HCT116 (cell line): ENCODE measurements at regions not wholly inside any gene's neighbourhood (a gene's known extent, or its start where the extent isn't known, plus 50 kb on each side); places are given as distances from the start of the nearest gene placed in this dataset.

Source experiments
- ATAC-seq: fragments of 200-7000 bp; cut with Tn5 transposase; 2 replicates; pipeline ENCODE4 v1.9.1; 2020; ENCODE audit warnings: mild to moderate bottlenecking, moderate library complexity
- BruUV-seq: library from RNA; stranded (reverse); fragments of 400-500 nt; replicated peaks from 2 replicates; lab custom pipeline; 2021; lab: Mats Ljungman, UMichigan
- CTCF ChIA-PET: fragments of 300-600 bp; sonication (Branson Sonifier 250); formaldehyde crosslinking; loops from one replicate; lab custom pipeline; 2021; ENCODE audit warnings: antibody characterized with exemption; lab: Charles Lee
- POLR2A ChIA-PET: fragments of 300-600, 350-600 bp; sonication (Branson Sonifier 250); formaldehyde crosslinking; loops from one replicate; lab custom pipeline; 2021; ENCODE audit warnings: antibody characterized with exemption; lab: Charles Lee
- RAD21 ChIA-PET, 2 experiments: fragments of 300-600 bp; sonication (Branson Sonifier 250); formaldehyde crosslinking; loops; one replicate each; lab custom pipeline; 2023; ENCODE audit warnings: low total read pairs in 2 of 2; ENCODE audit not compliant: uncharacterized antibody in 2 of 2, unreplicated experiment in 2 of 2, low non-redundant PET in 1 of 2; lab: Charles Lee
- DNase-seq: peaks from one replicate; pipeline ENCODE4 v3.0.0-alpha.2; 2010; ENCODE audit warnings: low read depth, low spot score
- H2AFZ ChIP-seq: fragments of 200-600 bp; shearing (Covaris generic), sonication (generic); 2 replicates; pipeline ENCODE4 v1.6.1; 2017; ENCODE audit warnings: low read depth, mixed run types, mixed read lengths, antibody characterized with exemption, low read length; ENCODE audit not compliant: poor library complexity, severe bottlenecking
- H3K27ac ChIP-seq: 2 replicates; pipeline ENCODE4 v1.5.1; 2012; ENCODE audit warnings: low read depth, low read length
- H3K27me3 ChIP-seq: fragments of 200-600 bp; sonication (generic); 2 replicates; pipeline ENCODE4 v1.6.1; 2016; ENCODE audit warnings: mixed run types, low read length, mixed read lengths; ENCODE audit not compliant: insufficient read depth
- H3K36me3 ChIP-seq, 2 experiments: fragments of 200-500 bp in 1 of 2; fragments of 200-600 bp in 1 of 2; sonication (Bioruptor generic) in 1 of 2; sonication (generic) in 1 of 2; 2 replicates each; pipeline versions ENCODE4 v1.5.1 to v1.6.1; 2014 to 2016; ENCODE audit warnings: low read length in 2 of 2, inconsistent platforms in 1 of 2, mixed read lengths in 1 of 2, mixed run types in 1 of 2; ENCODE audit not compliant: insufficient read depth in 2 of 2, control insufficient read depth in 1 of 2
- H3K4me1 ChIP-seq, 2 experiments: fragments of 200-600 bp in 1 of 2; sonication (generic) in 1 of 2; 2 replicates each; pipeline versions ENCODE4 v1.5.1 to v1.6.1; 2012 to 2017; ENCODE audit warnings: low read length in 2 of 2, inconsistent platforms in 1 of 2, mild to moderate bottlenecking in 1 of 2, mixed read lengths in 1 of 2, mixed run types in 1 of 2, moderate library complexity in 1 of 2; ENCODE audit not compliant: insufficient read depth in 2 of 2, control insufficient read depth in 1 of 2
- H3K4me2 ChIP-seq: fragments of 200-600 bp; sonication (generic); 2 replicates; pipeline ENCODE4 v1.6.1; 2017; ENCODE audit warnings: mixed run types, low read length, mixed read lengths
- H3K4me3 ChIP-seq, 2 experiments: fragments of 200-600 bp in 1 of 2; sonication (generic) in 1 of 2; replicated peaks in 1 of 2; 2 replicates each; pipeline ENCODE4 v1.5.1; 2011 to 2016; ENCODE audit warnings: low read length in 2 of 2, control low read depth in 1 of 2, low read depth in 1 of 2, mild to moderate bottlenecking in 1 of 2, mixed read lengths in 1 of 2, mixed run types in 1 of 2
- H3K79me2 ChIP-seq: fragments of 200-600 bp; sonication (generic); 2 replicates; pipeline ENCODE4 v1.6.1; 2017; ENCODE audit warnings: mild to moderate bottlenecking, mixed run types, low read length, moderate library complexity, mixed read lengths; ENCODE audit not compliant: insufficient read depth
- H3K9ac ChIP-seq: fragments of 200-600 bp; sonication (generic); 2 replicates; pipeline ENCODE4 v1.6.1; 2016; ENCODE audit warnings: low read length, mixed read lengths
- H3K9me2 ChIP-seq: fragments of 200-600 bp; sonication (generic), shearing (Covaris generic); 2 replicates; pipeline ENCODE4 v1.6.1; 2017; ENCODE audit warnings: mixed run types, mild to moderate bottlenecking, moderate library complexity; ENCODE audit not compliant: insufficient read depth
- H3K9me3 ChIP-seq, 2 experiments: fragments of 200-500 bp in 1 of 2; fragments of 200-600 bp in 1 of 2; sonication (Bioruptor generic) in 1 of 2; sonication (generic) in 1 of 2; 2 replicates each; pipeline ENCODE4 v1.6.1; 2014 to 2017; ENCODE audit warnings: low read length in 2 of 2, mixed read lengths in 2 of 2, inconsistent platforms in 1 of 2, low read depth in 1 of 2, mild to moderate bottlenecking in 1 of 2, mixed run types in 1 of 2, moderate library complexity in 1 of 2; ENCODE audit not compliant: control insufficient read depth in 1 of 2, insufficient read depth in 1 of 2
- H4K20me1 ChIP-seq: fragments of 200-600 bp; sonication (generic), shearing (Covaris generic); 2 replicates; pipeline ENCODE4 v1.6.1; 2017; ENCODE audit warnings: mixed run types, mild to moderate bottlenecking, moderate library complexity; ENCODE audit not compliant: insufficient read depth
- CBX3 ChIP-seq: IDR thresholded peaks from 2 replicates; pipeline ENCODE4 v1.6.1; 2012; ENCODE audit warnings: low read depth
- CEBPB ChIP-seq: IDR thresholded peaks from 2 replicates; pipeline ENCODE4 v1.6.1; 2012; ENCODE audit warnings: low read depth
- ELF1 ChIP-seq: IDR thresholded peaks from 2 replicates; pipeline ENCODE4 v1.6.1; 2012; ENCODE audit warnings: low read depth, borderline replicate concordance
- EZH2phosphoT487 ChIP-seq: fragments of 200-600 bp; IDR thresholded peaks from 2 replicates; pipeline ENCODE4 v1.6.1; 2018; ENCODE audit warnings: antibody characterized with exemption, borderline replicate concordance
- FOSL1 ChIP-seq: IDR thresholded peaks from 2 replicates; pipeline ENCODE4 v1.6.1; 2012; ENCODE audit warnings: low read depth
- RAD21 ChIP-seq: IDR thresholded peaks from 2 replicates; pipeline ENCODE4 v1.6.1; 2012; ENCODE audit warnings: low read depth, mild to moderate bottlenecking
- SP1 ChIP-seq: IDR thresholded peaks from 2 replicates; pipeline ENCODE4 v1.6.1; 2012; ENCODE audit warnings: low read depth
- TCF7L2 ChIP-seq: IDR thresholded peaks from 2 replicates; pipeline ENCODE4 v1.7.0; 2011; ENCODE audit warnings: borderline replicate concordance, inconsistent platforms; ENCODE audit not compliant: insufficient read depth, insufficient read length; ENCODE audit errors: extremely low read depth
- intact Hi-C: fragments of 100-400 bp; cut with micrococcal nuclease; formaldehyde crosslinking; loops from 2 replicates; pipeline ENCODE4 v1.10.0; 2022
- TF ChIP-seq, protein P1 (sequence below): IDR thresholded peaks from 2 replicates; pipeline ENCODE4 v1.6.1; 2012
- TF ChIP-seq, protein P2 (sequence below): IDR thresholded peaks from 2 replicates; pipeline ENCODE4 v1.6.1; 2012; ENCODE audit warnings: low read depth
- TF ChIP-seq, protein P3 (sequence below): IDR thresholded peaks from 2 replicates; pipeline ENCODE4 v1.6.1; 2012
- TF ChIP-seq, protein P4 (sequence below), 3 experiments: fragments of 200-600 bp in 1 of 3; sonication (generic) in 1 of 3; IDR thresholded peaks in 2 of 3; conservative IDR thresholded peaks in 1 of 3; 2 replicates each; pipeline ENCODE4 v1.5.1; 2012 to 2017; ENCODE audit warnings: low read depth in 2 of 3, low read length in 2 of 3, antibody characterized with exemption in 1 of 3, borderline replicate concordance in 1 of 3, control low read depth in 1 of 3, mild to moderate bottlenecking in 1 of 3, mixed read lengths in 1 of 3, mixed run types in 1 of 3, moderate library complexity in 1 of 3; ENCODE audit not compliant: insufficient read depth in 1 of 3
- TF ChIP-seq, protein P5 (sequence below): IDR thresholded peaks from 2 replicates; pipeline ENCODE4 v1.6.1; 2011; ENCODE audit warnings: mild to moderate bottlenecking, low read length, moderate library complexity; ENCODE audit not compliant: insufficient replicate concordance; ENCODE audit errors: extremely low read depth

DNA sequence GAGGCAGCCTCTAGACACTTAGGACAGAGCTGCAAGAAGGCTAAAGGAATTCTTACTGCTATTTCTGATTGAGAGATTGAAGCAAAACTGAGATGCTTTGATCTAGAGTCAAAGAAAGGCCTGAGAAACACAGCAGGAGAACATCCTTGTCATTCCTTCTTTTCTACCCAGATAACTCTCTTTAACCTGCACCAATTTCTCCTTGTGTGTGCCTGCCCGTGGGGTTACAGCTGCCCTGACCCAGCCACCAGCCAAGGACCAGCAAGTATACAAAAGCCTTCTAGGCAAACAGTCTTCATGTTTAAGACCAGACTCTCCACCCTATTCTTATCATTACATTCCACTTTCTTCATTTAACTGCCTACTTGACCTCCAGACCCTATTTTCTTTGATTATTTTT lies 81.7 kb upstream of the PRB2 start:
- POLR2A ChIA-PET = no interaction called here
- CTCF ChIA-PET = no interaction called here
- peaks cover 34% of the 10 kb centered on the region; the same call in 1 of the 2 replicates for H3K27me3 ChIP-seq
- no peaks in the 10 kb centered on the region for H3K9me2 ChIP-seq
- no peaks in the 10 kb centered on the region for H3K79me2 ChIP-seq
- H3K9ac ChIP-seq = no peak overlapping the region
- no peaks in the 10 kb centered on the region for H4K20me1 ChIP-seq
- TF ChIP-seq RAD21 (no peak), SP1 (no peak), FOSL1 (no peak), ELF1 (no peak), CEBPB (no peak), CBX3 (no peak), EZH2phosphoT487 (no peak), TCF7L2 (no peak)
- TF ChIP-seq, protein P1, sequence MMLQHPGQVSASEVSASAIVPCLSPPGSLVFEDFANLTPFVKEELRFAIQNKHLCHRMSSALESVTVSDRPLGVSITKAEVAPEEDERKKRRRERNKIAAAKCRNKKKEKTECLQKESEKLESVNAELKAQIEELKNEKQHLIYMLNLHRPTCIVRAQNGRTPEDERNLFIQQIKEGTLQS = no peak
- TF ChIP-seq, protein P2, sequence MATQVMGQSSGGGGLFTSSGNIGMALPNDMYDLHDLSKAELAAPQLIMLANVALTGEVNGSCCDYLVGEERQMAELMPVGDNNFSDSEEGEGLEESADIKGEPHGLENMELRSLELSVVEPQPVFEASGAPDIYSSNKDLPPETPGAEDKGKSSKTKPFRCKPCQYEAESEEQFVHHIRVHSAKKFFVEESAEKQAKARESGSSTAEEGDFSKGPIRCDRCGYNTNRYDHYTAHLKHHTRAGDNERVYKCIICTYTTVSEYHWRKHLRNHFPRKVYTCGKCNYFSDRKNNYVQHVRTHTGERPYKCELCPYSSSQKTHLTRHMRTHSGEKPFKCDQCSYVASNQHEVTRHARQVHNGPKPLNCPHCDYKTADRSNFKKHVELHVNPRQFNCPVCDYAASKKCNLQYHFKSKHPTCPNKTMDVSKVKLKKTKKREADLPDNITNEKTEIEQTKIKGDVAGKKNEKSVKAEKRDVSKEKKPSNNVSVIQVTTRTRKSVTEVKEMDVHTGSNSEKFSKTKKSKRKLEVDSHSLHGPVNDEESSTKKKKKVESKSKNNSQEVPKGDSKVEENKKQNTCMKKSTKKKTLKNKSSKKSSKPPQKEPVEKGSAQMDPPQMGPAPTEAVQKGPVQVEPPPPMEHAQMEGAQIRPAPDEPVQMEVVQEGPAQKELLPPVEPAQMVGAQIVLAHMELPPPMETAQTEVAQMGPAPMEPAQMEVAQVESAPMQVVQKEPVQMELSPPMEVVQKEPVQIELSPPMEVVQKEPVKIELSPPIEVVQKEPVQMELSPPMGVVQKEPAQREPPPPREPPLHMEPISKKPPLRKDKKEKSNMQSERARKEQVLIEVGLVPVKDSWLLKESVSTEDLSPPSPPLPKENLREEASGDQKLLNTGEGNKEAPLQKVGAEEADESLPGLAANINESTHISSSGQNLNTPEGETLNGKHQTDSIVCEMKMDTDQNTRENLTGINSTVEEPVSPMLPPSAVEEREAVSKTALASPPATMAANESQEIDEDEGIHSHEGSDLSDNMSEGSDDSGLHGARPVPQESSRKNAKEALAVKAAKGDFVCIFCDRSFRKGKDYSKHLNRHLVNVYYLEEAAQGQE = no peak
- TF ChIP-seq, protein P3, sequence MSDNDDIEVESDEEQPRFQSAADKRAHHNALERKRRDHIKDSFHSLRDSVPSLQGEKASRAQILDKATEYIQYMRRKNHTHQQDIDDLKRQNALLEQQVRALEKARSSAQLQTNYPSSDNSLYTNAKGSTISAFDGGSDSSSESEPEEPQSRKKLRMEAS = no peak
- TF ChIP-seq, protein P4, sequence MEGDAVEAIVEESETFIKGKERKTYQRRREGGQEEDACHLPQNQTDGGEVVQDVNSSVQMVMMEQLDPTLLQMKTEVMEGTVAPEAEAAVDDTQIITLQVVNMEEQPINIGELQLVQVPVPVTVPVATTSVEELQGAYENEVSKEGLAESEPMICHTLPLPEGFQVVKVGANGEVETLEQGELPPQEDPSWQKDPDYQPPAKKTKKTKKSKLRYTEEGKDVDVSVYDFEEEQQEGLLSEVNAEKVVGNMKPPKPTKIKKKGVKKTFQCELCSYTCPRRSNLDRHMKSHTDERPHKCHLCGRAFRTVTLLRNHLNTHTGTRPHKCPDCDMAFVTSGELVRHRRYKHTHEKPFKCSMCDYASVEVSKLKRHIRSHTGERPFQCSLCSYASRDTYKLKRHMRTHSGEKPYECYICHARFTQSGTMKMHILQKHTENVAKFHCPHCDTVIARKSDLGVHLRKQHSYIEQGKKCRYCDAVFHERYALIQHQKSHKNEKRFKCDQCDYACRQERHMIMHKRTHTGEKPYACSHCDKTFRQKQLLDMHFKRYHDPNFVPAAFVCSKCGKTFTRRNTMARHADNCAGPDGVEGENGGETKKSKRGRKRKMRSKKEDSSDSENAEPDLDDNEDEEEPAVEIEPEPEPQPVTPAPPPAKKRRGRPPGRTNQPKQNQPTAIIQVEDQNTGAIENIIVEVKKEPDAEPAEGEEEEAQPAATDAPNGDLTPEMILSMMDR (IDR thresholded peaks at IDR 0.05 in 2 of 3, conservative IDR thresholded peaks at IDR 0.05 in 1 of 3; ENCODE audit: borderline replicate concordance in 1 of 3, insufficient read depth in 1 of 3, low read depth in 2 of 3, low read length in 2 of 3) = no peak
- TF ChIP-seq, protein P5, sequence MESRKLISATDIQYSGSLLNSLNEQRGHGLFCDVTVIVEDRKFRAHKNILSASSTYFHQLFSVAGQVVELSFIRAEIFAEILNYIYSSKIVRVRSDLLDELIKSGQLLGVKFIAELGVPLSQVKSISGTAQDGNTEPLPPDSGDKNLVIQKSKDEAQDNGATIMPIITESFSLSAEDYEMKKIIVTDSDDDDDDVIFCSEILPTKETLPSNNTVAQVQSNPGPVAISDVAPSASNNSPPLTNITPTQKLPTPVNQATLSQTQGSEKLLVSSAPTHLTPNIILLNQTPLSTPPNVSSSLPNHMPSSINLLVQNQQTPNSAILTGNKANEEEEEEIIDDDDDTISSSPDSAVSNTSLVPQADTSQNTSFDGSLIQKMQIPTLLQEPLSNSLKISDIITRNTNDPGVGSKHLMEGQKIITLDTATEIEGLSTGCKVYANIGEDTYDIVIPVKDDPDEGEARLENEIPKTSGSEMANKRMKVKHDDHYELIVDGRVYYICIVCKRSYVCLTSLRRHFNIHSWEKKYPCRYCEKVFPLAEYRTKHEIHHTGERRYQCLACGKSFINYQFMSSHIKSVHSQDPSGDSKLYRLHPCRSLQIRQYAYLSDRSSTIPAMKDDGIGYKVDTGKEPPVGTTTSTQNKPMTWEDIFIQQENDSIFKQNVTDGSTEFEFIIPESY = no peak
- no peak overlapping the region for H2AFZ ChIP-seq
- DNase-seq = no peak
- no peaks in the 10 kb centered on the region for H3K4me1 ChIP-seq
- no TSS peak for BruUV-seq
- H3K4me2 ChIP-seq = no peak overlapping the region
- intact Hi-C loops = no loop called here
- H3K36me3 ChIP-seq = no peaks in the 10 kb centered on the region
- H3K4me3 ChIP-seq = no peak overlapping the region
- H3K9me3 ChIP-seq = no peaks in the 10 kb centered on the region
- ATAC-seq = no peak
- H3K27ac ChIP-seq = no peak overlapping the region
- RAD21 ChIA-PET = no interaction called here
